ENCODE measurements at regions not wholly inside any gene's neighbourhood (a gene's known extent, or its start where the extent isn't known, plus 50 kb on each side); places are given as distances from the start of the nearest gene placed in this dataset.

DNA sequence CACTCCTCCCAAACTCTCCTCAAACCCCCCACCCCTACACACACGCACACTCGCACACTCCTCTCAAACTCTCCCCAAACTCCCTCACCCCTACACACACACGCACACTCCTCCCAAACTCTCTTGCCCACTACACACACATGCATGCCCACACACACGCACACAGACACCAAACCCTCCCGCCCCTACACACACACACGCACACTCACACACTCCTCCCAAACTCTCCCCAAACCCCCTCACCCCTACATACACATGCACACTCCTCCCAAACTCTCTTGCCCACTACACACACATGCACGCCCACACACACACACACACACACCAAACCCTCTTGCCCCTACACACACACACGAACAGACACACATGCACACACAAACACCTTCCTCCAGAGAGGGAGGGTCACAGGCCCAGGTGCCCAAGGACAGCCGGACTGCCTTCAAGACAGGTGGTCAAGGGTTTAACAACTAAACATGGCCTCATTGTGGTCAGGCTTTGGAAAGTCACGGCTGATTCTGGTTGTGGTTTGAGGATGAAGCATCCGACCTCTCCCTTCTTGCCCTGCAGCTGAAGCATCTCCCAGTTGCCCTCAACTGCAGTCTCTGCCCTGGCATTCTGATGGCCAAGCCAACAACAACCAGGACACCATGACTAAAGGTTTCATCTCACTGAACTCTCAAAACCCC, 72.3 kb upstream of the SNTG2 start:
- TF ChIP-seq CTCF (conservative IDR thresholded peaks at IDR 0.05 in 1 of 2, IDR thresholded peaks at IDR 0.05 in 1 of 2; ENCODE audit: low read depth in 1 of 2, low read length in 2 of 2) (no peak), EZH2 (IDR thresholded peaks at IDR 0.05; ENCODE audit: low read length, missing control alignments) (no peak)

Data from fibroblast of lung (primary cell).